NCI-H345 treated with DMSO at 0.1 percent for 48 hours (cell line): ENCODE measurements at regions not wholly inside any gene's neighbourhood (a gene's known extent, or its start where the extent isn't known, plus 50 kb on each side); places are given as distances from the start of the nearest gene placed in this dataset.

Experiments
- DNase-seq: peaks from one replicate; lab custom pipeline; 2025; ENCODE audit not compliant: unreplicated experiment; lab: John Stamatoyannopoulos, UW

GRCh38 chr22:27660306-27660705, 141.2 kb downstream of the MN1 start:
- DNase-seq = no peak

GRCh38 chr22:27662359-27663301, 138.9 kb downstream of the MN1 start:
- DNase-seq = no peak

- no peak for DNase-seq
Measured at GRCh38 chr22:27663812-27664211, 137.7 kb downstream of the MN1 start.

GRCh38 chr22:27666272-27666997, 135.1 kb downstream of the MN1 start:
- no peak for DNase-seq

GRCh38 chr22:27667121-27667843, 134.3 kb downstream of the MN1 start:
- no peak for DNase-seq

DNA sequence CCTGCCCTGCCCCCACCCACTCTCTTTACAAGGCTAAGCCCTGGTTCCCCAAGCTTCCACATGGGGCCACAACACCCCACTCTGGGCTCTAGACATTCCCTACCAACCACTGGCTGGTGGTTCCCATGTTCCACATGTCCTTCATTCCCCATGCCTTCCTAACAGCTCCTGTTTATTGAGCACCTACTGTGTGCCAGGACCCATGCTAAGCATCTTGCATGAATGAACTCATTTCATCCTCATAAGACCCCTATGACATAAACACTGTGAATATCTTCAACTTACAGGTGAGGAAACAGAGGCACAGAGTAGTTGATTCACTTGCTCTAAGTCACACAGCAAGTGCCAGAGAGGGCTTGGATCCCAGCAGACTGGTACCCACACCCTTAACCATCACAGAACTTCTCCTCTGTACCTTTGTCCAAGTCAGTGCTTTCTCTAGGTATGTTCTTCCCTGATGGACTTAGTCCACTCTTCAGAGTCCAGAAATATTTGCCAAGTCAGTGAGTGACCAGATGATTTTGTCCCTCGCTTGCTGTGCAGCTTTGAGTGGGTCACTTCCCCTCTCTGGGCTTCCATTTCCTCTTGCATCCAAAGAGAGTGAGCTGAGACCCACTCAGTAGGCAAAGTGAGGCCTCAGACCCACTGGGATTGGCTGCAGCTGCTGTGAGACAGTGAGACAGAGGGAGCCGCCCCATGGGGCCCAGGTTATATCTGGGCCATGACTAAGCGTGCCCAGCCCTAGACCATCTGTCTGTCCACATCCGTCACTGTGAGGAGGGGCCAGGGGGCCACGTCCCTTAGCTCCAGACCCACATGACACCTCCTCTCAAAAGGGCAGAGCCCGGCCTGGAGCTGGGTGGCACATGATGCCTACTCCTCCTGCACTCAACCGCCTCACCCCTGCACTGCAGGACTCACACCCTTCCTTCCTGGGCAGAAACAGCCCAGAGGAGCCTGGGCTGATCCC, 132.4 kb downstream of the MN1 start:
- DNase-seq = no peak

- DNase-seq = no peak
Measured at GRCh38 chr22:27669798-27670599, 131.6 kb downstream of the MN1 start.

- DNase-seq = no peak
Measured at GRCh38 chr22:27670701-27671412, 130.7 kb downstream of the MN1 start.

DNA sequence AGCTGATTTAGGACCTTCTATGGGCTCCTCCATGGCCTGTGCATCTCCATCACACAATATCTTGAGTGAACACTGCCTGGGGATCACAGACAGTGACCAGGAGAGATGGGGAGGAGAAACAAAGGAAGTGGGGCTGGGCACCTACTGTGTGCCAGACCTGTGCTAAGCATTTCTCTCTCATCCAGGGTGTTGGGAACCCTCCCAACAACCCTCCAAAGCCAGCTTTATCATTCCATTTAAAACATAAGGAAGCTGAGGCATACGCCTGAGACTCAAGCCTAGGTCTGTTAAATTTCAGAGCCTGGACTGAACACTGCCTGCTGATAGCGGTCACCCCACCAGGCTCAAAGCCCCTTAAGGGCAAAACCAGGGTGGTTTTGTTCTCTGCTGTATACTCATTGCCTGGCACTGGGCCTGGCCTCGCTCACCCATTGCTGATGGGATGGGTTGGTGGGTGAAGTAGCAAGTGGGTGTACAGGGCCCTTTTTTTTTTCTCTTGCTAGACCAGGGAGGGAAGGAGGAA, 130.1 kb downstream of the MN1 start:
- no peak for DNase-seq

- DNase-seq = no peak
Measured at GRCh38 chr22:27672721-27673418, 128.7 kb downstream of the MN1 start.

DNA sequence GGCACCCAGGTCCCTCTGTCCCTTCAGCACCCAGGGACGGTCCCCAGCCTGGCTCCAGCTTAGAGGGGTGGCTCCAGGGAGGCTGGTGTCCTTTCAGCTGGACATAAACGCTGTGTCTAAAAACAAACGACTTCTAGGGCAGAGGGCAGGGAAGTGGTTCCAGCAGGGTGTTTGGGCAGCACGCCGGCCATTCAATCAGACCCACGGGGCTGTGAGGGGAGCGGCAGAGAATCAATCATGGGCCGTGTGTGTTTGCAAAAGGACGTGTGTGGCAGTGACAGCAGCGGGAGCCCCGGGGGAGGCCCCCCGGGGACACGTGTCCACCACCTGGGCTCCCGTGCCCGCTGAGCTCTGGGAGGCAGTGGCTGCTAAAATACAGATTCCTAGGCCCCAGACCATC, 127.7 kb downstream of the MN1 start:
- no peak for DNase-seq

DNA sequence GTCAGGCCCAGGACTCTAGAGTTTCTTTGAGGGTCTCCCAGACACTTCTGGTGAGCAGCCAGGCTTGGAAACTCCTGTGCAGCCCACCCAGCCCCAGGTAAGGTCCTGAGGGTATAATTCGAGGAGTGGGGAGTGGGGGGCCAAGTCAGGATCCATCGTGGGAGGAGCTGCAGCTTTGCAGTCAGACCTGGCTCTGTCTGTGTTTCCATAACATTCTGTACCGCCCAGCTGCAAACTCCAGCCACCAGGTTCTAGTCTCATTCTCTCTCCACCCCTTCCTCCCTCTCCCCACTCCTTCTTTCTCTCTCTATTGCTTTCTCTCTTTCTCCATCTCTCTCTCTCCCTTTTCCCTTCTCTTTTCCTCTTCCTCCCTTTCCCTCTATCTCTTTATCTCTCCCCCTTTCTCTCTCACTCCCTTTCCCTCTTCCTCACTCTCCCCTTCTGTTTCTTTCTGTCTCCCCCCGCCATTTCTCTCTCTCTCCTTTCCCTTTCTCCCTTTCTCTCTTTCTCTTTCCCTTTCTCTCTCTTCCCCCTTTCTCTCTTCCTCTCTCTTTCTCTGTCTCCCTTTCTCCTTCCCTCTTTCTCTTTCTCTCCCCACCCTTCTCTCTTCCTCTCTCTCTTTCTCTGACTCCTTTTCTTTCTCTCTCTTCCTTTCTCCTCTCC, 127.2 kb downstream of the MN1 start:
- no peak for DNase-seq

- no peak for DNase-seq
Measured at GRCh38 chr22:27676545-27677213, 124.9 kb downstream of the MN1 start.

- DNase-seq = no peak
Measured at GRCh38 chr22:27677905-27678458, 123.6 kb downstream of the MN1 start.

- DNase-seq = no peak
Measured at GRCh38 chr22:27679176-27679575, 122.4 kb downstream of the MN1 start.

DNA sequence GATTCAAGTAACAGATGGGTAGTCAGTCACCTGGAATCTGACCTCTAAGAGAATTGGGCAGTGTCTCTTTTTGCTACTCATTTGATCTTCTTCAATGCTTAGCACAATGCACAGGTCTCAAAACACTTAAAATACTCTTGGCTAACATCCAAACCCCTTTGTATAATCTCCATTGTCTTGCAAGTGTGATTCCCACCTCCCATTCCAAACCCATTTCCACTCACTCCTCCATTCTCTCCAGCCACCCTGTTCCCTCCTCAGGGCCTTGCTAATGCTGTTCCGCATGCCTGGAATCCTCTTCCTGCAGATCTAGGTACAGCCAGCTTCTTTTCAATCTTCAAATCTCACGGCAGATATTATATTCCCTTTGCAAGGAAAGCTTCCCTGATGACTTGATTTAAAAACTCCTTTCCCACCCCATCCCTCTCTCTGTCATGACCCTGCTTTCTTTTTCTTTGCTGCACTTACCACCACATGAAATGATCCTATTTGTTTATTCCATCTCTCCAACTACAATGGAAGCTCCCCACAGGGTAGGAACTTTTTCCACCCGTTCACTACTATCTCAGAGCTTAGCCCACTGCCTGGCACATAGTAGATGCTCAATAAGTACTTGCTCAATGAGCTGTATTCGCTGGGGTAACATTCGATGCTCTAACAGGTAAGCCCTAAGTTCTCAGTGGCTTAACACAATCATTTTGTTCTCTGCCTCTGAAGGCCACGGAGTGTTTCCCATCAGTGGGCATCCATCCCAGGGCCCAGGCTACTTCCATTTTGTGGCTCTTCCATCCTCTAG, 121.7 kb downstream of the MN1 start:
- DNase-seq = no peak
